ENCODE measurements at regions not wholly inside any gene's neighbourhood (a gene's known extent, or its start where the extent isn't known, plus 50 kb on each side); places are given as distances from the start of the nearest gene placed in this dataset.

DNA sequence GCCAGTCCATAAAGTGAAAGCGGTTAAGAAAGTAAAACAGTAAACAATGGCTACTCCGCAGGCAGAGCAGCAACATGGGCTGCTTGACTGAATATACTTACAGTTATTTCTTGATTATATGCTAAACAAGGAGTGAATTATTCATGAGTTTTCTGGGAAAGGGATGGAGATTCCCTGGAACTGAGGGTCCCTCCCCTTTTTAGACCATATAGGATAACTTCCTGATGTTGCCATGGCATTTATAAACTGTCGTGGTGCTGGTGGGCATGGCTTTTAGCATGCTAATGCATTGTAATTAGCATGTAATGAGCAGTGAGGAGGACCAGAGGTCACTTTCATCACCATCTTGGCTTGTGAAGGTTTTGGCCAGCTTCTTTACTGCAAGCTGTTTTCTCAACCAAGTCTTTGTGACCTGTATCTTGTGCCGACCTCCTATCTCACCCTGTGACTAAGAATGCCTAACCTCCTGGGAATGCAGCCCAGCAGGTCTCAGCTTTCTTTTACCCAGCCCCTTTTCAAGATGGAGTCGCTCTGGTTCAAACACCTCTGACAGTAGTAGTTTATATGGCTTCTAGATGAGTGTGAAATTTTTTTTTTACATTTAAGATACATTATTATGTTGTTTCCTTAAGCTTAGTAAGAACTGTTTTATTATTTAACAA is 514.8 kb upstream of the TENM3 start (continued):
- TF ChIP-seq, protein P1, sequence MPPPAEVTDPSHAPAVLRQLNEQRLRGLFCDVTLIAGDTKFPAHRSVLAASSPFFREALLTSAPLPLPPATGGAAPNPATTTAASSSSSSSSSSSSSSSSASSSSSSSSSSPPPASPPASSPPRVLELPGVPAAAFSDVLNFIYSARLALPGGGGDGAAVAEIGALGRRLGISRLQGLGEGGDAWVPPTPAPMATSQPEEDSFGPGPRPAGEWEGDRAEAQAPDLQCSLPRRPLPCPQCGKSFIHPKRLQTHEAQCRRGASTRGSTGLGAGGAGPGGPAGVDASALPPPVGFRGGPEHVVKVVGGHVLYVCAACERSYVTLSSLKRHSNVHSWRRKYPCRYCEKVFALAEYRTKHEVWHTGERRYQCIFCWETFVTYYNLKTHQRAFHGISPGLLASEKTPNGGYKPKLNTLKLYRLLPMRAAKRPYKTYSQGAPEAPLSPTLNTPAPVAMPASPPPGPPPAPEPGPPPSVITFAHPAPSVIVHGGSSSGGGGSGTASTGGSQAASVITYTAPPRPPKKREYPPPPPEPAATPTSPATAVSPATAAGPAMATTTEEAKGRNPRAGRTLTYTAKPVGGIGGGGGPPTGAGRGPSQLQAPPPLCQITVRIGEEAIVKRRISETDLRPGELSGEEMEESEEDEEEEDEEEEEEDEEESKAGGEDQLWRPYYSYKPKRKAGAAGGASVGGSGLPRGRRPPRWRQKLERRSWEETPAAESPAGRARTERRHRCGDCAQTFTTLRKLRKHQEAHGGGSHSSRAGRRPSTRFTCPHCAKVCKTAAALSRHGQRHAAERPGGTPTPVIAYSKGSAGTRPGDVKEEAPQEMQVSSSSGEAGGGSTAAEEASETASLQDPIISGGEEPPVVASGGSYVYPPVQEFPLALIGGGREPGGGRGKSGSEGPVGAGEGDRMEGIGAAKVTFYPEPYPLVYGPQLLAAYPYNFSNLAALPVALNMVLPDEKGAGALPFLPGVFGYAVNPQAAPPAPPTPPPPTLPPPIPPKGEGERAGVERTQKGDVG (CRISPR knock-in tag; IDR thresholded peaks at IDR 0.05): no peak
- TF ChIP-seq RCOR1 (conservative IDR thresholded peaks at IDR 0.05; ENCODE audit: low read depth, low read length) (no peak), NRF1 (conservative IDR thresholded peaks at IDR 0.05; ENCODE audit: low read depth, low read length) (no peak), EGR1 (IDR thresholded peaks at IDR 0.05; ENCODE audit: borderline replicate concordance in 1 of 2, low read depth in 2 of 2, low read length in 2 of 2) (no peak), ZZZ3 (IDR thresholded peaks at IDR 0.05; ENCODE audit: control insufficient read depth, insufficient read length, low read depth) (no peak), RAD21 (IDR thresholded peaks at IDR 0.05; ENCODE audit: insufficient read depth, low read depth, low read length) (no peak)

DNA sequence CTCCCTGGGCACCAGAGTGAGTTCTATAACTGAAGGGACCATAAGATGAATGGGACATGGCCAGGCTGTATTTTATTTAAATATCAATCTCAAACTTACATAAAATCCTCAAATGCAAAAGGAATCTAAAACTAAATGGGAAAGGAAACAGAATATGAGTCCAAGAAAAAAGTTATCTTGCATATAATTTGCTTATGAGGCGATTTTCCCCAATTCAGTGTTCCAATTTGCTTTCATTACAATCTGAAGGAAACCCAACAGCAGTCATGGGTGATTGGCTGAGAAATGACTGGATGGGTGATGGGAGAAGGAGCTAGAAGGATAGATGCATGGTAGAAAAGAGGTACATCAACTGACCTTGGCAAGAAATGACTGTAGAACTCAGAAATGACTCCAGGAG is 511.3 kb upstream of the TENM3 start:
- in situ Hi-C loops (cut with MboI): no loop called here
- no peak overlapping the region for H3K9ac ChIP-seq (ENCODE audit: control insufficient read depth, insufficient read depth, low read length)
- DNase-seq (ENCODE audit: low read depth, low spot score) (no peak), FAIRE-seq (no peak), ATAC-seq (no peak)
- ChIA-PET POLR2A (no interaction called here), CTCF (no interaction called here), RAD21 (ENCODE audit: unreplicated experiment) (no interaction called here), SMC1A (ENCODE audit: uncharacterized antibody, unreplicated experiment) (no interaction called here)
- H3K79me2 ChIP-seq (ENCODE audit: control insufficient read depth, insufficient read depth, low read length): no peaks in the 10 kb centered on the region
- no peak overlapping the region for H2AFZ ChIP-seq (ENCODE audit: control insufficient read depth, low read depth, low read length)
- no peaks in the 10 kb centered on the region for H3K27me3 ChIP-seq (replicated peaks in 1 of 2; ENCODE audit: control insufficient read depth in 2 of 2, insufficient read depth in 2 of 2, low read length in 1 of 2)
- H4K20me1 ChIP-seq (ENCODE audit: control insufficient read depth, insufficient read depth): no peaks in the 10 kb centered on the region
- no peaks in the 10 kb centered on the region for H3K36me3 ChIP-seq (ENCODE audit: control insufficient read depth in 2 of 2, insufficient read depth in 2 of 2, low read length in 1 of 2)
- WGBS (ENCODE audit: insufficient coverage, insufficient replicate concordance, low lambda C conversion rate, missing lambda C conversion rate): 0% methylated on average over 1 of the region's 1 CpG
- no TSS peak for BruUV-seq (replicated peaks)
- no peaks in the 10 kb centered on the region for H3K4me1 ChIP-seq (ENCODE audit: control insufficient read depth, insufficient read depth, low read length)
- intact Hi-C loops (cut with micrococcal nuclease; ENCODE audit: unreplicated experiment): no loop called here
- H3K4me2 ChIP-seq (ENCODE audit: control insufficient read depth, insufficient read depth): no peak overlapping the region
- H3K27ac ChIP-seq (ENCODE audit: control insufficient read depth, insufficient read depth): no peak overlapping the region
- H3K4me3 ChIP-seq: no peak overlapping the region
- no peaks in the 10 kb centered on the region for H3K9me3 ChIP-seq (replicated peaks; ENCODE audit: control insufficient read depth, insufficient read depth, low read length)
- TF ChIP-seq MXI1 (IDR thresholded peaks at IDR 0.05; ENCODE audit: low read depth, low read length): no peak
- TF ChIP-seq, protein P2, sequence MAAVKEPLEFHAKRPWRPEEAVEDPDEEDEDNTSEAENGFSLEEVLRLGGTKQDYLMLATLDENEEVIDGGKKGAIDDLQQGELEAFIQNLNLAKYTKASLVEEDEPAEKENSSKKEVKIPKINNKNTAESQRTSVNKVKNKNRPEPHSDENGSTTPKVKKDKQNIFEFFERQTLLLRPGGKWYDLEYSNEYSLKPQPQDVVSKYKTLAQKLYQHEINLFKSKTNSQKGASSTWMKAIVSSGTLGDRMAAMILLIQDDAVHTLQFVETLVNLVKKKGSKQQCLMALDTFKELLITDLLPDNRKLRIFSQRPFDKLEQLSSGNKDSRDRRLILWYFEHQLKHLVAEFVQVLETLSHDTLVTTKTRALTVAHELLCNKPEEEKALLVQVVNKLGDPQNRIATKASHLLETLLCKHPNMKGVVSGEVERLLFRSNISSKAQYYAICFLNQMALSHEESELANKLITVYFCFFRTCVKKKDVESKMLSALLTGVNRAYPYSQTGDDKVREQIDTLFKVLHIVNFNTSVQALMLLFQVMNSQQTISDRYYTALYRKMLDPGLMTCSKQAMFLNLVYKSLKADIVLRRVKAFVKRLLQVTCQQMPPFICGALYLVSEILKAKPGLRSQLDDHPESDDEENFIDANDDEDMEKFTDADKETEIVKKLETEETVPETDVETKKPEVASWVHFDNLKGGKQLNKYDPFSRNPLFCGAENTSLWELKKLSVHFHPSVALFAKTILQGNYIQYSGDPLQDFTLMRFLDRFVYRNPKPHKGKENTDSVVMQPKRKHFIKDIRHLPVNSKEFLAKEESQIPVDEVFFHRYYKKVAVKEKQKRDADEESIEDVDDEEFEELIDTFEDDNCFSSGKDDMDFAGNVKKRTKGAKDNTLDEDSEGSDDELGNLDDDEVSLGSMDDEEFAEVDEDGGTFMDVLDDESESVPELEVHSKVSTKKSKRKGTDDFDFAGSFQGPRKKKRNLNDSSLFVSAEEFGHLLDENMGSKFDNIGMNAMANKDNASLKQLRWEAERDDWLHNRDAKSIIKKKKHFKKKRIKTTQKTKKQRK (IDR thresholded peaks at IDR 0.05; ENCODE audit: low read depth, low read length): no peak
- no peak for TF ChIP-seq NR2C1 (IDR thresholded peaks at IDR 0.05)
- TF ChIP-seq FOXK2 (IDR thresholded peaks at IDR 0.05): no peak
- TF ChIP-seq E2F8 (IDR thresholded peaks at IDR 0.05; ENCODE audit: low read depth, partially characterized antibody): no peak
- no peak for TF ChIP-seq STAT3 (IDR thresholded peaks at IDR 0.05; ENCODE audit: low read depth, low read length)
- no peak for TF ChIP-seq ZZZ3 (IDR thresholded peaks at IDR 0.05; ENCODE audit: control insufficient read depth, insufficient read length, low read depth)
- TF ChIP-seq SRF (IDR thresholded peaks at IDR 0.05; ENCODE audit: low read depth in 2 of 2, low read length in 2 of 2): no peak

Data from GM12878 (cell line).